ENCODE measurements at regions not wholly inside any gene's neighbourhood (a gene's known extent, or its start where the extent isn't known, plus 50 kb on each side); places are given as distances from the start of the nearest gene placed in this dataset.

GRCh38 chr4:159414305-159414704, 311.4 kb downstream of the RAPGEF2 start:
- TF ChIP-seq RFX5 (IDR thresholded peaks at IDR 0.05; ENCODE audit: low read depth, low read length) (no peak), MAFG (CRISPR knock-in tag; IDR thresholded peaks at IDR 0.05) (no peak), HOXA9 (CRISPR knock-in tag; IDR thresholded peaks at IDR 0.05; ENCODE audit: borderline replicate concordance) (no peak), ZBED4 (CRISPR knock-in tag; IDR thresholded peaks at IDR 0.05; ENCODE audit: borderline replicate concordance) (no peak), SMC3 (IDR thresholded peaks at IDR 0.05; ENCODE audit: low read length) (no peak), ARNTL (CRISPR knock-in tag; IDR thresholded peaks at IDR 0.05) (no peak), CTCF (CRISPR knock-in tag; IDR thresholded peaks at IDR 0.05) (no peak), ZNF629 (CRISPR knock-in tag; conservative IDR thresholded peaks at IDR 0.05) (no peak), HNRNPUL1 (IDR thresholded peaks at IDR 0.05; ENCODE audit: low read depth, low read length) (no peak), CEBPB (IDR thresholded peaks at IDR 0.05; ENCODE audit: borderline replicate concordance, low read depth, low read length) (no peak), PHB2 (IDR thresholded peaks at IDR 0.05; ENCODE audit: partially characterized antibody) (no peak)
